ENCODE measurements at regions not wholly inside any gene's neighbourhood (a gene's known extent, or its start where the extent isn't known, plus 50 kb on each side); places are given as distances from the start of the nearest gene placed in this dataset.

GRCh38 chr16:55045329-55045728 is 114.7 kb downstream of the IRX5 start:
- H3K4me3 ChIP-seq (ENCODE audit: low read depth, low read length): no peak overlapping the region
- TF ChIP-seq, protein P1, sequence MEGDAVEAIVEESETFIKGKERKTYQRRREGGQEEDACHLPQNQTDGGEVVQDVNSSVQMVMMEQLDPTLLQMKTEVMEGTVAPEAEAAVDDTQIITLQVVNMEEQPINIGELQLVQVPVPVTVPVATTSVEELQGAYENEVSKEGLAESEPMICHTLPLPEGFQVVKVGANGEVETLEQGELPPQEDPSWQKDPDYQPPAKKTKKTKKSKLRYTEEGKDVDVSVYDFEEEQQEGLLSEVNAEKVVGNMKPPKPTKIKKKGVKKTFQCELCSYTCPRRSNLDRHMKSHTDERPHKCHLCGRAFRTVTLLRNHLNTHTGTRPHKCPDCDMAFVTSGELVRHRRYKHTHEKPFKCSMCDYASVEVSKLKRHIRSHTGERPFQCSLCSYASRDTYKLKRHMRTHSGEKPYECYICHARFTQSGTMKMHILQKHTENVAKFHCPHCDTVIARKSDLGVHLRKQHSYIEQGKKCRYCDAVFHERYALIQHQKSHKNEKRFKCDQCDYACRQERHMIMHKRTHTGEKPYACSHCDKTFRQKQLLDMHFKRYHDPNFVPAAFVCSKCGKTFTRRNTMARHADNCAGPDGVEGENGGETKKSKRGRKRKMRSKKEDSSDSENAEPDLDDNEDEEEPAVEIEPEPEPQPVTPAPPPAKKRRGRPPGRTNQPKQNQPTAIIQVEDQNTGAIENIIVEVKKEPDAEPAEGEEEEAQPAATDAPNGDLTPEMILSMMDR (IDR thresholded peaks at IDR 0.05; ENCODE audit: low read depth, low read length, missing control alignments): no peak
- DNase-seq (ENCODE audit: low read depth): no peak

GRCh38 chr16:55045756-55046460 is 115.2 kb downstream of the IRX5 start:
- no peak for DNase-seq (ENCODE audit: low read depth)
- TF ChIP-seq, protein P1 (IDR thresholded peaks at IDR 0.05; ENCODE audit: low read depth, low read length, missing control alignments): no peak
- H3K4me3 ChIP-seq (ENCODE audit: low read depth, low read length): no peak overlapping the region

DNA sequence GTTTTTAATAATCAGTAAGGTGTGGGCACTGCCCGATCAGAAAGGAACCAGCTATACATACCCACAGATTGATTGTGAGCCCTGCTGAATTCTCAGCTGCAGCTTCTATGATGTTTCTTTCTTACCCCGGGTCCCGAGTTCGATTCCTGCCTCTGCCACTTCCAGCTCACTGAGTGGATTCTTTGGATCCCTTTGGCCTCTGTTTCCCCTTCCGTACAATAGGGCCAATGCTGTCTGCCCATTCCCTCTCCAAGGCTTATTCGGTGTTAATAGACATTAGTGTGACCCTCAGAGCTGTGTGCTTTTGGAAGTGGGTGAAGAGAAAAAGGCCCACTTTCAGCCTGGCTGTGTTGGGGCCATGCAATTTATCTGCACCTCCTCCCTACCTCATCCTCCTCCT is 115.8 kb downstream of the IRX5 start:
- DNase-seq (ENCODE audit: low read depth): no peak
- no peak overlapping the region for H3K4me3 ChIP-seq (ENCODE audit: low read depth, low read length)
- TF ChIP-seq, protein P1 (IDR thresholded peaks at IDR 0.05; ENCODE audit: low read depth, low read length, missing control alignments): no peak

DNA sequence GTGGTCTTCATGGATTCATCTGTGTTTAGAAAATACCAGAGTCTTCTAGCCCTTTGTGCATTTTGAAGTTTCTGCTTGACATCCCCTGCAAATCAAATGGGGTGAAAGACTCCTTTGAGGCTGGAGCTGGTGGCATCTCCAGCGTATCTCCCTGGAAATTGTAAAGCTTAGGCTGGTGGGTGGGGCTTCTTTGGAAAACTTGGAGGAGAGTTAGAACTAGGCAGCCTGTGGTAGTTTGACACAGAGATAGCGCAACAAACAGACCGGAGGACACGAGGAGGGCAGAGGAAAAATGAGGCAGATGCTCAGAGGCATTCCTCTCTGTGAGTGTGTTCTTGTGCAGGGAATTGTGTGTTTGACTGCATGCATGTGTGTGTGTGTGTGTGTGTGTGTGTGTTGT is 116.3 kb downstream of the IRX5 start:
- TF ChIP-seq, protein P1 (IDR thresholded peaks at IDR 0.05; ENCODE audit: low read depth, low read length, missing control alignments): no peak
- DNase-seq (ENCODE audit: low read depth): no peak
- H3K4me3 ChIP-seq (ENCODE audit: low read depth, low read length): no peak overlapping the region

DNA sequence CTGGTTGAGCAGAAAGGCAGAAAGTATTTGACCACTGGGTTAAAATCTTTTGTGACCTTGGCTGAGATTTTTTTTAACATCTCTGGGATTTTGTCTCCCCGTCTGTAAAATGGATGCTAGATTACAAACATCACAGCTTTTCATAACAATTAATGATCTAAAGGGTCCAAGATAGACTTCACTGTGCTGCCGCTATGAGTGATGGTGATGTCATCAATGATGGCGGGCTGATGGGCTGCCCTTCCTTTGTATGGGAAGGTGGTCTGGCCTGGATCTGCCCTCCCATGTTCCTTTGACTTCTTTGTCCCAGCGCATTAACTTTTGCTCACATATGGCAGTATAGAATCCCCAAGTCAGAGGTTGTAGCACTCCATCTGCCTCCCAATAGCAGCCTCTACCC is 116.7 kb downstream of the IRX5 start:
- TF ChIP-seq, protein P1 (IDR thresholded peaks at IDR 0.05; ENCODE audit: low read depth, low read length, missing control alignments): no peak
- no peak for DNase-seq (ENCODE audit: low read depth)
- no peak overlapping the region for H3K4me3 ChIP-seq (ENCODE audit: low read depth, low read length)

DNA sequence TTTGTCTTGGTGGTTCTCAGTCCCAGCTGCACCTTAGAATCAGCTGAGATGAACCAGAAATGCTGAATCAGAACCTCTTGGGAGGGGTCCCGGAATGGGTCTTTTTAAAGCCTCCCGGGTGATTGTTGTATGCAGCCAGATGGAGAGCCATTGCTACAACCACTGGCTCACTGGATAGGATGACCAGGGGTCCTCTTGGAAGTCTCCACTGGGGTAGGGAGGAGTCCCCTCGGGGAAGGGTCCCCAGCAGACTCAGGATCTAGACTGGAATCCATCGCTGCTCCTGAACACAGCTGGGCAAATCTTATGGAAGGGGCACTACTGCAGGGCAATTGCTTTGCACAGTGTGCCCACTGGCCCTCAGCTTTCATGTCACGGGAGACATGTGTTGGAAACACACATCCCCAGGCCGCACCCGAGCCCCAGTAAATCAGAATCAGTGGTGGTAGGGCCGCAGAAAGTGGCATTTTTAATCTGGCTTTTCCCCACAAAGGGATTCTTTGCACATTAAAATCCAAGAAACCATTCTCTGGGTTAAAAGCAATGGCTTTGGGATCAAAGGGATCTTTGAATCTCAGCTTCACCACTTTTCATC is 117.3 kb downstream of the IRX5 start:
- DNase-seq (ENCODE audit: low read depth): no peak
- H3K4me3 ChIP-seq (ENCODE audit: low read depth, low read length): no peak overlapping the region
- TF ChIP-seq, protein P1 (IDR thresholded peaks at IDR 0.05; ENCODE audit: low read depth, low read length, missing control alignments): no peak

DNA sequence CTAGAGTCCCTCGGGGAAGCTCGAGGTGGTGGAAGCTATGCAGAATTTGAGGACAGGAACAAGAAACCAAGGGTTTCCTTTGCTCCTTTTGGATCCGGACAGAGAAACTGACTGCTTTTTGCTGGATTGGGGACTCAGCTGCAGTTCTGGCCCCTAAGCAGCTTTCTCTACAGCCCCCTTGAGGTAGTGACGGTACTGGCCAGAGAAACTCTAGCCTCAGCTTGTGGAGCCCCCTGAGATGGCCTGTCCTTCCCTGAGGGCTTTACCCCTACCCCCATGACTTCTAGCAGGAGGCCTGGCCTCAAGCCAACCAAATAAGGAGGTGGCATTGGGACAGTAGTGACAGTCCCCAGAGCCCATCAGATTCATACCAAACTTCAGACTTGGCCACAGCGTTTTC is 118.1 kb downstream of the IRX5 start:
- no peak for DNase-seq (ENCODE audit: low read depth)
- TF ChIP-seq, protein P1 (IDR thresholded peaks at IDR 0.05; ENCODE audit: low read depth, low read length, missing control alignments): no peak
- H3K4me3 ChIP-seq (ENCODE audit: low read depth, low read length): no peak overlapping the region

Measured in GM12864 (cell line).